Embryonic facial prominence (tissue), 1 donor: ENCODE measurements at regions not wholly inside any gene's neighbourhood (a gene's known extent, or its start where the extent isn't known, plus 50 kb on each side); places are given as distances from the start of the nearest gene placed in this dataset.

ENCODE experiments used
- DNase-seq: peaks from one replicate; pipeline ENCODE4 v3.0.0-alpha.2; 2016; ENCODE audit errors: extremely low spot score

DNA sequence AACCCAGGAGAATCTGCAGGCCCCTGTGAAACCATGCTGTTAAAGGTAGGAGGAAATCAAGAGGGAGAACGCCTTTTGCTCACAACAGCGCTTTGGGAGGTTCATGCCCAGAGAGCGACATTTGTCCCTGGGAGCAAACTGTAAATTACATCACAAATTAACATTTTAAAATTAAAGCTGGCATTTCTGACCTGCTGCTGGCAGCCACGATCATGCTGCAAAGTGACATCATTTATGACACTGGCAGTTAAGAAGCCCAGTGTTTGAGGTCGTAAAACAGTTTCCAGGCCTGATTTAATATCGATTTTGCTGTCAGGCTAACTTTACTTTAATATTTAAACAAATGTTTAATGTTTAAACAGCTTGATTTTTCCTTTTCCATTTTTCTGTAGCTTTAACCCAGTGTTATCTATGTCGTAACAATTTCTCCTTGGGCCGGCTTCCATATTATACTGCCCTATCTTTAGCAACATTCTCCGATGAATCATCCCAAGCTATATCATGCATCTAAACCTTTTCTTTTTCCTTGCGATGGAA, 86.5 kb upstream of the NPVF start:
- no peak for DNase-seq

- no peak for DNase-seq
Measured at GRCh38 chr7:25316366-25316765, 88.1 kb upstream of the NPVF start.

- DNase-seq: no peak
Measured at GRCh38 chr7:25318047-25318446, 89.8 kb upstream of the NPVF start.

DNA sequence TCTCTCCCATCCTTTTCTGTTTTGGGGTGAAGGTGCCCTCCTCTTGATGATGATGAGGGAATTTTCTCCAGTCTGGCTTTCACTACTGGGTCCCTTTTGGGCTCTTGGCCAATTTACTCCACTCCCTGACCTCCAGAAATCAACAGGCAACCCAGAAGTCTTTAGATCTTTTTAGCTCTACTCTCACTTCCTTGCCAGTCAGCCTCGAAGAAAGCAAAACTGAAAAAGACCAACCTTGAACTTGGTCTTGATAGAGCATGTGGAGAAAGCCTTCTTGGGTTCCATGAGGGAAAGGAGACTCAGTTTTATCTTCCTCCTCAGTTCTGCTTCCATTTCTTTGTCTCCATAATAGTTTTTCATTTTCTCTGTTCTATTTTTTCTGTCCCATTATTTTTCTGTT, 91.4 kb upstream of the NPVF start:
- DNase-seq: no peak

DNA sequence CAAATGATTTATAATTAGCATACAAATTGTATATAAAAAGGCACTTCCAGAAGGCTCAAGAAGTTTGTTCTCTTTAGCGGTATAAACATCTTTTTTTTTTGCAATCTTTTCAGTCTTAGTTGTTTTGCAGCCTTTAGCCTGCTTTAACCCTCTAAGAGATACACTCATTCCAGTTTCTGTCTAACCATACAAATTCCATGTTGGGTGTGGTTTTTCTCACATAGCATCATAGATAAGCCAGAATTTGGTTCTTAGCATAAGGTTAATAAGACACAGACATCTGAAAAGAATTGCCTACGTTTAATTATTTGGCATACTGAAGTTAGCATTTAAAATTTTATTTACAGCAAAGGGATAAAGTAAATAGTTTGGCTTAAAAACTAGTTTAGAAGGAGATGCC, 92.5 kb upstream of the NPVF start:
- no peak for DNase-seq

DNA sequence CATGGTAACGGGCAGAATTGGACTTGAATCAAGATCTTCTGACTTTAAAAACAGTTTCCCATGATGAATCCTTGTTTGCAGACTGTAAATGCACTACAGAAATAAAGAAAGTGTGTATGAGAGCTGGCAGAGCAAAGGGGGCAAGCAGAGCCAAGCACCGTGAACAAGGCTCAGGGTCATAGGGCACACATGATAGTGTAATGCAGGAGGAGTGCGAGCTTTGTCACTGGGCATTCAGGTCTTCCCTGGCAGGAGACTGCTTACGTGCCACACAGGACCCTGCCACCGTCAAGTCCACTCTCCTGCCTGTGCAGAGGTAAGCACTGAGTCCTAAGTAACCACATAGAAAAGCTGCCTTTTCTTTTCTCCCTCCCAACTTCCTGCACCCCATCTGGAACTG, 93.1 kb upstream of the NPVF start:
- DNase-seq: no peak

GRCh38 chr7:25322473-25322872, 94.2 kb upstream of the NPVF start:
- no peak for DNase-seq

GRCh38 chr7:25325186-25325757, 97.0 kb upstream of the NPVF start:
- no peak for DNase-seq

- no peak for DNase-seq
Measured at GRCh38 chr7:25326501-25327156, 98.3 kb upstream of the NPVF start.

- no peak for DNase-seq
Measured at GRCh38 chr7:25329815-25330214, 101.5 kb upstream of the NPVF start.

- no peak for DNase-seq
Measured at GRCh38 chr7:25333296-25333928, 105.1 kb upstream of the NPVF start.

GRCh38 chr7:25347360-25348066, 119.2 kb upstream of the NPVF start:
- no peak for DNase-seq

DNA sequence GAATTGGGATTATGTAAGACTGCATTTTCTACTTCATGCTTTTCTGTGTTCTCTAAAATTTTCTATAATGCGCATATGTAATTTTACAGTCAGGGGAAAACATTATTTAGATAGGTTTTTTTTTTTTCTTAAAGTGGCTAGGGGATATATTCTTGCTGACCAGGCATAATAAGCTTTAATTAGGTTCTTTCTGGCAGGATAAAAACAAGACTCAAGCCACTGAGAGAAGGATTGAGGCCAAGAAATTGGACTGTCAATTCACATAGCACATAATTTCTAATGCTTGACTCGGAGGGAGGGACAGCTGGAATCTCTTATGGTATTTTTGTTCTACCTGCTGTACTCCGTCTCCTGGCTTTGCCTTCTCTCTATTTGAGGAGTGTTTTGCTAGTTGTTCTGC, 119.8 kb upstream of the NPVF start:
- no peak for DNase-seq

- no peak for DNase-seq
Measured at GRCh38 chr7:25349283-25350017, 121.2 kb upstream of the NPVF start.

- DNase-seq: no peak
Measured at GRCh38 chr7:25350041-25350440, 121.8 kb upstream of the NPVF start.

DNA sequence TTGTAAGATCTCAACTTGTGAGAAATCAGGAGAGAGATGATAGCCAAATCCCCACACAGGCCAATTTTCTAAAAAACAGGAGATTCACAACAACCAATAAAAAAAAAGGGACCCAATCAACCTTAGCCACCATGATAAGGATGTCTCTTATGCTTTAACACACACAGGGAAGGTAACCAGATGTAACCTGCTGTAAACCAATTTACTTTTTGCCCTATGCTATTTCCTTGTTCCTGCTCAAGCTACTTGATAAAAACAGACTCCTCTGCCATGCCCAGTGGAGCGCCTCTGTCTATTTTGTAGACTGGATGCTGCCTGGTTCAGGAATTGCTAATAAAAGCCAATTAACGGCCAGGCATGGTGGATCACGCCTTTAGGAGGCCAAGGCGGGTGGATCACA, 123.5 kb upstream of the NPVF start:
- no peak for DNase-seq

DNA sequence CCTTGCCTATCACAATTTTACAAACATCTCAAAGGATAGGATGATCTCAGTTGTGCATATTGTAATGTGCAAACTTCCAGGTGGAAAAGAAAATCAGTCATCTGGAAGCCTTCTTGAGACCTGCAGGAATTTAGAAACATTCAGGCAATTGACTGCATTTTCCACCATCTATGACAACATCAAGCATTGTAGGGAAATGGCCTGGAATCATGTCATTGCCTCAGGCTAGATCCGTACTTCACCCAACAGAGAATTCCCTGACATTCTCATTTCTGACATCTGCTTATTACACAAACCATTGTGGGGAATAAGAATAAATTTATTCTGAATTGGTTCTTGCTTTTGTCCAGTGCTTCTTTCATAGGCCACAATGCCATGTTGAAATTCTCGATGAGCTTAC, 124.9 kb upstream of the NPVF start:
- DNase-seq: no peak

- DNase-seq: no peak
Measured at GRCh38 chr7:25353732-25354131, 125.4 kb upstream of the NPVF start.

DNA sequence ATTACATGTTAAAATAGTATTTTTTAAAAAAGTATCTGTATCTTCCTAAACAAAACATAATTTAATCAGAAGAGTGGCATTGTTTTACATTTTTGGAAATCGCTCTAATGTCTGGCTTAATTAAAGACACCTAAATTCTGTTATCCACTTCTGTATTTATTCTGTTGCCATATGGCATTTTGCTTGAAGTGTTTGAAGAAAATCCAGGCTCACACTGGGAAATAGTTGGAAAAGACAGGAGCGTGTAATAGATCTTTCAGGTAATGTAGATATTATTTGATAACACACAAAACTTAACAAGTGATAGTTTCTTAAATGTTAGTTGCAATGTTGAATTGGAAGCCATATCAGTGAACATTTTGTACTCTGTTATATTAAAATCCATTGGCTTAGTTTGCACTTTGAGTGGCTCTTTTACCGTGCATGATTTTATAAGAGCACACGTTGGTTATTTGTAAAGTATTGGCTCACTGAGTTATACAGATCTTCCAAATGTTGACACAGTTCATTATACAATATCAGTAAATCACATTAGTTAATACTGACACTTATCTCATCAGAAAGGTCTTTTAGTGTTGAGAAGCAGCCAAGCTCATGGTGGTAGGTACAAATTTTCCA, 128.4 kb upstream of the NPVF start:
- no peak for DNase-seq

GRCh38 chr7:25358926-25359325, 130.6 kb upstream of the NPVF start:
- DNase-seq: no peak

- DNase-seq: peak; percentile 87
Measured at GRCh38 chr7:25359471-25360059, 131.3 kb upstream of the NPVF start.
